HG02571 (cell line): ENCODE measurements at regions not wholly inside any gene's neighbourhood (a gene's known extent, or its start where the extent isn't known, plus 50 kb on each side); places are given as distances from the start of the nearest gene placed in this dataset.
"Not testable (repeated sequence)": the region's sequence is repeated elsewhere in the genome, so short reads cannot be mapped to it uniquely, and the experiment has no call there.

Source experiments
- ATAC-seq: cut with Tn5 transposase; IDR thresholded peaks from one replicate; pipeline ENCODE4 v1.9.1; 2021; ENCODE audit warnings: mild to moderate bottlenecking, moderate library complexity; ENCODE audit not compliant: unreplicated experiment

DNA sequence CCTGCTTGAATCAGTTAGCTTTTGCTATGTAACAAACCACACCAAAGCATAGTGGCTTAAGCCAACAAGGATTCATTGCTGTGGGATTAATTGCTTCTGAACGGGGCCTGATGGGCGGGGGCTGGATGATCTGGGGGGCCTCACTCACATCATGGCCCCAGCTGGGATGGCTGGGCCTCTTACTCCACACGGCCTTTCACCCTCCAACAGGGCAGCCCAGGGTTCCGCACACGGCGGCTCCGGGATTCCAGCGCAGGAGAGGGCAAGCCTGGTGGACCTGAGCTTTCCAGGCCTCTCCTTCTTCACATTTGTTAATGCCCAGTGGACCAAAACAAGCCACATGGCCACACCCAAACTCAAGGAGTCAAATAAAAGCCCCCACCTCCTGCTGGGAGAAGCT is 86.3 kb upstream of the PHLPP1 start:
- no peak for ATAC-seq

DNA sequence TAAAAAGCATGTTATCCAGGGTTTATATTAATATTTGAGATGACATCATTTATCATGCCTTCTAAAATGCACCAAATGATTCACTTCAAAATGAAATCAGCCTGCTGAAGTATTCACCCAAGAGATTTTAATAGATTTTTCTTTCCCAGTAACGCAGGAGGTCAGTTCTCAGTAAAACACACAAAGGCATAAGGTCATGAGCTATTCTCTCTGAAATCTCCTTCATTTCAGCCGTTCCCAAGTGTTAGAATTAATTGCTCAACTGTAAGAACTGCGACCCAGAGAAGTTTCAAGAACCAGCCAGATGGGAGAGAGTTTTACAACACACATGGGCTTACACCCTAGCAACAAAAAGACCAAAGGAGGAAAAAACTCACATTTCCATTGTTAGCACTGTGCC is 84.2 kb upstream of the PHLPP1 start:
- no peak for ATAC-seq

DNA sequence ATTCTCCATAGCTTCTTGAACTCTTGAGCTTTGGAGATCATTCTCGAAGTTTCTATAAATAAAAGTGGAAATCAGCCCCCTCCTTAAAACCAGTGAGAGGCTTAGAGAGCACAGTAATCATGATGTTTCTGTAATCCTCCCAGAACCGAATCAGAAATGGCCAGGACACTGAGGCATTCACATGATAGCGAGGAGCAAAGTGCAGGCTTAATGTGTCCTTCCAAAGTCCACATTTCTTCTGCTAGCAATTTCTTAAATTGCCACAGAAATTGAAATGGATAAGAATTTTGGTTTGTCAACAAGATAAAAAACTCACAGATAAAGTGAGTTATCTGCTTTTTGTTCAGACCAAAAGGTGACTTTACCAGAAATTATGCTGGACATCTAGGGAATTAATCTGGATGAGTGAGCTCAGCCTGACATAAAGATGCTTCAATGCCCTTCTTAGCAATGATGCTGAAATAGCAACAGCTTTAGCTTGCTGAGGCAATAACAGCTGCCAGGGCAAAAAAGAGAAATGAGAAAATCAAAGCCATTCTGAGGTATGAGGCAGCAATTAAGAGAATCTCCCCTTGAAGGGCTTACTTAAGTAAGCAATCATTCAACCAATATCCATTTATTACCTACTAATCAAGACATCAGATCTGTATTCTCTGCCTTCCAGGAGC is 82.4 kb upstream of the PHLPP1 start:
- ATAC-seq, result no peak

DNA sequence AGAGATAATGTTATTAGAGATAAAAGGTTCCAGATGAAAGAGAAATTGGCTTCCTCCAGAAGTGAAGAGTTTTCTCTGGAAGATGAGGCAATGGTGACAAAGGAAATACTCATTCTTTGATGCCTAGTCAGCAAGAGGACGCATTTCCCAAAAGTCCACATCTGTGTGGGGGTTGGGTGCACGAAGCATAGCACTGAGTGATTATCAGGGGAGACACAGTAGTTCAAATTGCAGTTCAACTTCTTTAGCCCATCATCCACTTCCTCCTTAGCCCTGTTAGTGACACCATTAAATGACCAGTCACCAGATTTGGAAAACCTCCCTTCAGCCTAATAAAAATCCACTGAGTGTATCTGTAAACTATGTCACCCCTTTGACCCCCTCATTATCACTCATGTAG is 80.9 kb upstream of the PHLPP1 start:
- no peak for ATAC-seq

GRCh38 chr18:62634979-62635630 is 80.2 kb upstream of the PHLPP1 start:
- no peak for ATAC-seq

DNA sequence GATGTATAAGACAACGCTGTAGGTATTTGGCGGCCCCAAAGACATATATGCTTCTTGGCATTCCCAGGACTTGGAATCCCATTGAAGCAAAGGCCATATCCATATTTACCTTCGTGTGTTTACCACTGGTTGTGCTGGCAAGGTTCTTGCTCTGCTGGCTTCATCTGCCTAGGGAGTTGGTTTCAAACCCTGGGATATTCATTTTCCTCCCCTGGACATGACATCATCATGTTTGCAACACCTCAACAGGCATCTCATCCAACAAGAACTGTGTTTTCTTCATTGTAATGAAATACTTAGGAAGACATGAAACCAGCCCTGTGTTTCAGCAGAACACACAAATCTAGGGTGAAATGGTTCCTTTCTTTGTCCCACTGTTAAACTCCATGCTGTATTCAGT is 77.9 kb upstream of the PHLPP1 start:
- no peak for ATAC-seq

GRCh38 chr18:62637807-62638687 is 77.3 kb upstream of the PHLPP1 start:
- ATAC-seq, result no peak

DNA sequence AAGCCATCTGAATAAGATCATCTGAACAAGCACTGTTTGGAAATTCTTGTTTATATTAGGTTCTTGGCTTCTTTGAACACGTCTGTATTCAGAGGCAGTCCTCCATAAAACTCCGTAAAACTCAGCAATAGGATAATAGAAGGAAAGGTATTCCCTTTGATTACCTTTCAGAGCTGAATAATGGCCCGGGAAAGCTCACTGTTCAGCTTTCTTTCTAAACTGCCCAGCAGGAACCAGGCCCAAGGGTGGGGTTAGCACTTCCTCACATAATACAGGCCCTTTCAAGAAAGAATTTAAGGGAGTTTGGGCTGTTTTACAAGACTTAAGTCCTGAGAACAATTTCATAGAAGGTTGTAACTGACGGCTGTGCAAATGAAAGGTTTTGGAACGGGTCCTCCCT is 72.2 kb upstream of the PHLPP1 start:
- ATAC-seq, result no peak

GRCh38 chr18:62644773-62645172 is 70.6 kb upstream of the PHLPP1 start:
- no peak for ATAC-seq

DNA sequence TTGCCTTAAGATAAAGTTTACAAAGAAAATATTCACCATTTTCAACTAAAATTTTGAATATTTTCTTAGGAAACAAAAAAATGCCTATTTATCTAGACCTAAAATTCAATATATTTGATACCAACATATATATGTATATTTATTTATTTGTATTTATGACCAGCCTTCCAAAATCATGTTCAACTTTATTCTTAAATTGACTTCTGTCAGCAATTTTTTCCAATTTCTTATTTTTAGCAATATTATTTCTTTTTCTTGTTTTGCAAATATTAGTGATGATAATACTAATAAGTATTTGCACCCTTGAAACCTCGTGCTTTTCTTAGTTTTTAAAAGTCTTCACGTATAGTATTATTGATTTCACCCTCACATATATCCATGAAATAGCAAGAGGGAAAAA is 68.2 kb upstream of the PHLPP1 start:
- ATAC-seq, result no peak

GRCh38 chr18:62648045-62648678 is 67.2 kb upstream of the PHLPP1 start:
- no peak for ATAC-seq

GRCh38 chr18:62651276-62652056 is 63.9 kb upstream of the PHLPP1 start:
- no peak for ATAC-seq

- not testable (repeated sequence) for ATAC-seq
These were observed 63.2 kb upstream of the PHLPP1 start for GRCh38 chr18:62652057-62652629.

DNA sequence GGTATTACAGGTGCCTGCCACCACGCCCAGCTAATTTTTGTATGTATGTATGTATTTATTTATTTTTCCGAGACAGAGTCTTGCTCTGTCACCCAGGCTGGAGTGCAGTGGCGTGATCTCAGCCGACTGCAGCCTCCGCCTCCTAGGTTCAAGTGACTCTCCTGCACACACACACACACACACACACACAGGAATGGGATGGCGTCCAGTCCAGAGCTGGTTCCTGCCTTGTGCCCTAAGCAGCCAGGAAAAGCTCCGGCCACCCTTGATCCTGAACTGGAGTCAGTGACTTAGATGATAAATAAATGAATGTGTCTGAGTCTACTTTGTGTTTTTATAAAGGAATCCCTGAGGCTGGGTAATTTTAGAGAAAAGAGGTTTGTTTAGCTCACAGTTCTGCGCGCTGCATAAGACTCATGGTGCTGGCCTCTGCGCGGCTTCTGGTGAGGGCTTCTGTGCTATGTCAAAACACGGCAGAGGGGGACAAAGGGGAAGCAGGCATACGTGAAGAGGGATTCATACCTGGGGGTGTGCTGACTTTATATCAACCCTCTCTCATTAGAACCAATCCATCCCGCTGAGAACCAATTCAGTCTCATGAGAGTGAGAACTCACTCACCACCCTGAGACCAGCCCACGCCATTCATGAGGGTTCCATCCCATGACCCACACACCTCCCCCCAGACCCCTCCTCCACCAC is 59.7 kb upstream of the PHLPP1 start:
- ATAC-seq, result no peak

- ATAC-seq, result no peak
These were observed 57.3 kb upstream of the PHLPP1 start for GRCh38 chr18:62658028-62658427.

DNA sequence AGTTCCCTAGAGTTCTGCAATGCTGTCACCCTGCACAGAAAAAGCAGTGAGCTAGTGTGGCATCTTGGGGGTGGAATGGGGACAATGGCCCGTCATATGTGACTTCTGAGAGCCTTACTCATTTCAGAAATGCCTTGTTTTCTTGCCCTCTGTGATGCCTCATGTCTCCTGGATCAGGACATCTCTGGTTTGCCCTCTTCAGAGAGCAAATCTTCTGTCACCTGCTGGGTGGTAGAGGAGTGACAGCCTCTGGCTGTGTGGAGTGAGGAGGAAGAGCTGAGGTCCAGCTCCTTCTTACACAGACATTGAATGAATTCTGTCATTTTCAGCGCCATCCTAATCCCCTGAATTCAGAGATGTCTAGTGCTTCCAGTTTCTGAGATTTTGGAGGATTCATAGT is 55.6 kb upstream of the PHLPP1 start:
- no peak for ATAC-seq

- no peak for ATAC-seq
These were observed 54.6 kb upstream of the PHLPP1 start for GRCh38 chr18:62660691-62661090.

DNA sequence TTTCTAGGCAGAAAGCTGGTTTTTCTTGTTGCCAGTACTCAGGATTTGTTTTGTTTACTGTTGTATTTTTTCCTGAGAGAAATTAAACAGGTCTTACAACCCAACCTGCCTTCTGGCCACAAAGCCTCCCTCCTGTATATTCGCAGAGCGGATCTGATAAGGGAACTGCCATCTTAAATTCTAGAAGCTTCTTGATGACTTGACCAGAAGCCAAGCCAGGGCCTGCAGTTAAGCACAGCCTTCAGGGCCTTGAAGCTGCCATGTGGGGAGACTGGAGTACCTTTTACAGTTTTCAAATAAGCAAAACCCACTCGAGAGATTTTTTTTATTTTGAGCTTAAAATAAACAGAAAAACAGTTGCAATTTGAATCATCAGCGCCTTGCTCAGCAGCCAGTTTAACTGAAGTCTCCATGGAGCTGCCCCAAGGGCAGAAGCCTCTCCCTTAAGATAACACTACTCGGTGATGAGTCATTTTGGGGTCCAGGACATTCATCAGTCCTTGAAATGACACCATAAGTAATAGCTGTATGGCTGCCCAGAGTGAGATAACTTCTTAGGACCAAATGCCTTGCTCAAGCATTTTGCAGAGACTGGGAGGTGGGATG is 51.5 kb upstream of the PHLPP1 start:
- peak; percentile 77 for ATAC-seq

DNA sequence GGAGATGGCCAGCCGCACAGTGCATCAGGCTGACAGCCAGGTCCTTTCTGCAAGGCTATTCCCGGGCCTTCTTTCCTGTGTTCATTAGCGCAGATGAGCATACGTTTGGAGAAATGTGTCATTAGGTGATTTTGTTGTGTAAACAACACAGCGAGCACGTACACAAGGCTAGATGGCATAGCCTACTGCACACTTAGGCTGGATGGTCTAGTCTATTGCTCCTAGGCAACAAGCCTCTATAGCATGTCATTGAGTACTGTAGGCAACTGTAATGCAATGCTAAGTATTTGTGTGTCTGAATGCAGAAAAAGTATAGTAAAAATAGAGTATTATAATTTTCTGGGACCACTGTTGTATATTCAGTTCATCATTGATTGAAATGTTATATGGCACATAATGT is 50.9 kb upstream of the PHLPP1 start:
- ATAC-seq, result no peak
